ENCODE measurements at regions not wholly inside any gene's neighbourhood (a gene's known extent, or its start where the extent isn't known, plus 50 kb on each side); places are given as distances from the start of the nearest gene placed in this dataset.

DNA sequence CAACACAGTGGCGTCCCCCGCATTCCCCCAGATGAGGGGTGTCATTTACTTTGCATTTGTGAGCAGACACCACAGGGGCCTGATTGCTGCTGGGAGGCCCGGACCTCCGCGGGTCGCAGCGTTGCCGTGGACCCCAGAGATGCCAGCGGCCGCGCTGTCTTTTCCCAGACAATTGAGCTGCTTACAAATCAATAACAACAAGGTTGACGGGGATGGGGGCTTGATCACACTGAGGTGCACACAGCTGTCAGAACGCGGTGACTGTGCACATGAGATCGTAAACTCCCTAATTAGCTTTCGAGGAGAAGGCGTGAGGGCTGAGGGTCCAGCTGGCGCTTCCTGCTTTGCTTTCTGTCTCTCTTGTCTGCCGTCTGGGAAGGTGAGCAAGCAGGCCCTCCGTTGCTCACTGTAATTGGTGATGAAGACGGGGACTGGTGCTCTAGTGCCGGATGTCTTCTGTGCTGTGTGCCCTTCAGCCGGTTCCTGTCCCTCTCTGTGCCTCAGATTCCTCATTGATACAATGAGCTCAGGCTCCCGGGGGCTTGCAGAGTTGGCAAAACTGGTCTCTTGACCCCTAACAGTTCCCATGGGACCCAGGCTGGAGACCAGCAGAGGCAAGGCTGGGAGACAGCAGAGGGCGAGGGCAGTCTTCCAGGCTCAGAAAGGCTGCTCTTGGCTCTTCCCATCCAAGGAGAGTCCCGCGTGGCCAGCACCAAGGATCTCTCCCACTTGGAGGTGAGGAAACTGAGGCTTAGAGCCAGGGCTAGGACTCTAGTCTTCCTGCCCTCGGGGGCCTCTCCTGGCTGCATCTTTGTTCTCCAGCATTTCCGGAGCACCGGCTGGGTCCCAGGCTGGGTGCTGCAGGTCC, 126.0 kb upstream of the PMEPA1 start:
- Histone ChIP-seq H3K9me3 (replicated peaks; ENCODE audit: control insufficient read depth, insufficient read depth, low read length) (no peaks in the 10 kb centered on the region), H3K4me3 (replicated peaks in 1 of 3; ENCODE audit: insufficient read depth in 1 of 3, low read depth in 1 of 3, low read length in 3 of 3) (no peak overlapping the region), H3K79me2 (ENCODE audit: control insufficient read depth, insufficient read depth, low read length) (no peaks in the 10 kb centered on the region), H3K36me3 (ENCODE audit: control insufficient read depth in 2 of 2, extremely low read depth in 1 of 2, insufficient read depth in 2 of 2, low read length in 2 of 2) (no peaks in the 10 kb centered on the region), H3K4me1 (ENCODE audit: control insufficient read depth, extremely low read depth, insufficient read depth, low read length) (no peaks in the 10 kb centered on the region), H3K27me3 (ENCODE audit: control insufficient read depth in 2 of 2, insufficient read depth in 2 of 2, low read length in 2 of 2) (no peaks in the 10 kb centered on the region), H3K9ac (replicated peaks; ENCODE audit: extremely low read depth, insufficient read depth, low read length) (no peak overlapping the region), H3K27ac (ENCODE audit: insufficient read depth, low read depth, low read length) (no peak overlapping the region), H4K20me1 (replicated peaks; ENCODE audit: control insufficient read depth, extremely low read depth, insufficient read depth, low read length) (no peaks in the 10 kb centered on the region), H3K4me2 (ENCODE audit: insufficient read depth, low read length) (no peak overlapping the region), H3K9me1 (replicated peaks; ENCODE audit: control insufficient read depth, extremely low read depth, insufficient read depth, low read length) (no peaks in the 10 kb centered on the region), H2AFZ (ENCODE audit: low read depth, low read length) (no peak overlapping the region)
- dilution Hi-C loops (cut with MboI; ENCODE audit: extremely low pct_ligation_motif_present, low sequenced_read_pairs) (no loop called here), intact Hi-C loops (cut with micrococcal nuclease) (no loop called here)
- TF ChIP-seq EZH2 (IDR thresholded peaks at IDR 0.05; ENCODE audit: borderline replicate concordance, low read depth, low read length, severe bottlenecking), result no peak
- TF ChIP-seq POLR2AphosphoS5 (IDR thresholded peaks at IDR 0.05; ENCODE audit: insufficient read depth, low read depth, low read length), result no peak
- no peak for TF ChIP-seq FOS (IDR thresholded peaks at IDR 0.05; ENCODE audit: borderline replicate concordance, insufficient read depth, low read length)
- no peak for TF ChIP-seq MYC (IDR thresholded peaks at IDR 0.05; ENCODE audit: low read depth, low read length)
- TF ChIP-seq POLR2A (IDR thresholded peaks at IDR 0.05; ENCODE audit: low read depth, low read length), result no peak
- DNase-seq (ENCODE audit: low read depth, low spot score), result no peak
- BruUV-seq (replicated peaks), result no TSS peak
- ChIA-PET POLR2A (no interaction called here), CTCF (no interaction called here)
- no peak for FAIRE-seq

DNA sequence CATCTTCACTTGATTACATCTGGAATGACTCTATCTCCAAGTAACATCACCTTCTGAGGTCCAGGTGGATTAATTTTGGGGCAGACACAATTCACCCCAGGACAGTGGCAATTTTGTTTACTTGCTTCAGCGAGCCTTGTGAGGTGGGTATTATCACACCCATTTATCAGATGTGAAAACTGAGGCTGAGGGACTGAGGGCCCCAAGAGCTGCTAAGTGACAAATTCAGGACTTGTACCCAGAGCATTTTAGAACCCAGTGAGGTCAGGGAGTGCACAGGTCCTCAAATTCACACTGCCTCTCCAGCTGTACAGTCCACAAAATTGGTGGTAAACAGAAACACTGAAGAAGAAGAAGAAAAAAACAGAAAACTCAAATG, 125.2 kb upstream of the PMEPA1 start:
- dilution Hi-C loops (cut with MboI; ENCODE audit: extremely low pct_ligation_motif_present, low sequenced_read_pairs) (no loop called here), intact Hi-C loops (cut with micrococcal nuclease) (no loop called here)
- Histone ChIP-seq H3K27me3 (ENCODE audit: control insufficient read depth in 2 of 2, insufficient read depth in 2 of 2, low read length in 2 of 2) (no peaks in the 10 kb centered on the region), H3K4me2 (ENCODE audit: insufficient read depth, low read length) (no peak overlapping the region), H3K9me3 (replicated peaks; ENCODE audit: control insufficient read depth, insufficient read depth, low read length) (no peaks in the 10 kb centered on the region), H3K9me1 (replicated peaks; ENCODE audit: control insufficient read depth, extremely low read depth, insufficient read depth, low read length) (no peaks in the 10 kb centered on the region), H3K4me3 (replicated peaks in 1 of 3; ENCODE audit: insufficient read depth in 1 of 3, low read depth in 1 of 3, low read length in 3 of 3) (no peak overlapping the region), H4K20me1 (replicated peaks; ENCODE audit: control insufficient read depth, extremely low read depth, insufficient read depth, low read length) (no peaks in the 10 kb centered on the region), H3K9ac (replicated peaks; ENCODE audit: extremely low read depth, insufficient read depth, low read length) (no peak overlapping the region), H3K36me3 (ENCODE audit: control insufficient read depth in 2 of 2, extremely low read depth in 1 of 2, insufficient read depth in 2 of 2, low read length in 2 of 2) (no peaks in the 10 kb centered on the region), H2AFZ (ENCODE audit: low read depth, low read length) (no peak overlapping the region), H3K79me2 (ENCODE audit: control insufficient read depth, insufficient read depth, low read length) (no peaks in the 10 kb centered on the region), H3K27ac (ENCODE audit: insufficient read depth, low read depth, low read length) (no peak overlapping the region), H3K4me1 (ENCODE audit: control insufficient read depth, extremely low read depth, insufficient read depth, low read length) (no peaks in the 10 kb centered on the region)
- DNase-seq (ENCODE audit: low read depth, low spot score) (no peak), FAIRE-seq (no peak)
- no TSS peak for BruUV-seq (replicated peaks)
- TF ChIP-seq, protein P1, sequence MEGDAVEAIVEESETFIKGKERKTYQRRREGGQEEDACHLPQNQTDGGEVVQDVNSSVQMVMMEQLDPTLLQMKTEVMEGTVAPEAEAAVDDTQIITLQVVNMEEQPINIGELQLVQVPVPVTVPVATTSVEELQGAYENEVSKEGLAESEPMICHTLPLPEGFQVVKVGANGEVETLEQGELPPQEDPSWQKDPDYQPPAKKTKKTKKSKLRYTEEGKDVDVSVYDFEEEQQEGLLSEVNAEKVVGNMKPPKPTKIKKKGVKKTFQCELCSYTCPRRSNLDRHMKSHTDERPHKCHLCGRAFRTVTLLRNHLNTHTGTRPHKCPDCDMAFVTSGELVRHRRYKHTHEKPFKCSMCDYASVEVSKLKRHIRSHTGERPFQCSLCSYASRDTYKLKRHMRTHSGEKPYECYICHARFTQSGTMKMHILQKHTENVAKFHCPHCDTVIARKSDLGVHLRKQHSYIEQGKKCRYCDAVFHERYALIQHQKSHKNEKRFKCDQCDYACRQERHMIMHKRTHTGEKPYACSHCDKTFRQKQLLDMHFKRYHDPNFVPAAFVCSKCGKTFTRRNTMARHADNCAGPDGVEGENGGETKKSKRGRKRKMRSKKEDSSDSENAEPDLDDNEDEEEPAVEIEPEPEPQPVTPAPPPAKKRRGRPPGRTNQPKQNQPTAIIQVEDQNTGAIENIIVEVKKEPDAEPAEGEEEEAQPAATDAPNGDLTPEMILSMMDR (IDR thresholded peaks at IDR 0.05; ENCODE audit: extremely low read depth in 1 of 2, insufficient read depth in 1 of 2, low read depth in 1 of 2, low read length in 2 of 2), result no peak
- no peak for TF ChIP-seq GATA2 (IDR thresholded peaks at IDR 0.05; ENCODE audit: insufficient read depth, insufficient read length, low read depth, low read length)
- no peak for TF ChIP-seq FOS (IDR thresholded peaks at IDR 0.05; ENCODE audit: borderline replicate concordance, insufficient read depth, low read length)
- no peak for TF ChIP-seq EZH2 (IDR thresholded peaks at IDR 0.05; ENCODE audit: borderline replicate concordance, low read depth, low read length, severe bottlenecking)
- no peak for TF ChIP-seq POLR2A (IDR thresholded peaks at IDR 0.05; ENCODE audit: low read depth, low read length)
- TF ChIP-seq, protein P2, sequence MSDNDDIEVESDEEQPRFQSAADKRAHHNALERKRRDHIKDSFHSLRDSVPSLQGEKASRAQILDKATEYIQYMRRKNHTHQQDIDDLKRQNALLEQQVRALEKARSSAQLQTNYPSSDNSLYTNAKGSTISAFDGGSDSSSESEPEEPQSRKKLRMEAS (IDR thresholded peaks at IDR 0.05; ENCODE audit: insufficient read depth, insufficient read length), result no peak
- TF ChIP-seq POLR2AphosphoS5 (IDR thresholded peaks at IDR 0.05; ENCODE audit: insufficient read depth, low read depth, low read length), result no peak
- no peak for TF ChIP-seq JUN (IDR thresholded peaks at IDR 0.05; ENCODE audit: borderline replicate concordance, insufficient read depth, insufficient read length, low read depth)
- no peak for TF ChIP-seq MYC (IDR thresholded peaks at IDR 0.05; ENCODE audit: low read depth, low read length)
- ChIA-PET CTCF (no interaction called here), POLR2A (no interaction called here)
